ENCODE measurements at regions not wholly inside any gene's neighbourhood (a gene's known extent, or its start where the extent isn't known, plus 50 kb on each side); places are given as distances from the start of the nearest gene placed in this dataset.
"Not testable (repeated sequence)": the region's sequence is repeated elsewhere in the genome, so short reads cannot be mapped to it uniquely, and the experiment has no call there.

- no peak for DNase-seq
- ATAC-seq, result no peak
These were observed 765.2 kb downstream of the SLITRK1 start for GRCh38 chr13:83117046-83117445.

DNA sequence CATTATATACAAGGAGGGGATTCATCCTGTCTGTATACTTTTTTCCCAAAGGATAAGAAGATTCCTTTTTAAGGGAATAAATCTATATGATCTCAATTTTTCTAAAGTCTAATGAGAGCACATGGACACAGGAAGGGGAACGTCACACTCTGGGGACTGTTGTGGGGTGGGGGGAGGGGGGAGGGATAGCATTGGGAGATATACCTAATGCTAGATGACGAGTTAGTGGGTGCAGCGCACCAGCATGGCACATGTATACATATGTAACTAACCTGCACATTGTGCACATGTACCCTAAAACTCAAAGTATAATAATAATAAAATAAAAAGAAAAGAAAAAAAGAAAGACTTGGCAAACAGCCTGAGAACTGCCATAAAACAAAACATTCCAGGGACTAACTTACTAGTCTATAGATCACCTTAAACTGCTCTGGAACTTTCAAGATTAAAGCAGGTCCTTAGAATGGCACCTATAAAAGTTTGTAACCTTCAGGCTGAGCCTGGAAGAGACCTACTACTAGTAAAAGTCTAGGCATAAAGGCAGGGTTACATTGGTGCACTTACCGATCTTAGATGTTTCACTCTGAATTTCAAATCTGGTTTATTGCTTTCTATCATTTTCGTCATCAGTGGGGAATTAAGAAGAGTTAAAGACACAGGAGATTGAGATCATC lies 780.6 kb downstream of the SLITRK1 start:
- ATAC-seq, DNase-seq: not testable (repeated sequence)

DNA sequence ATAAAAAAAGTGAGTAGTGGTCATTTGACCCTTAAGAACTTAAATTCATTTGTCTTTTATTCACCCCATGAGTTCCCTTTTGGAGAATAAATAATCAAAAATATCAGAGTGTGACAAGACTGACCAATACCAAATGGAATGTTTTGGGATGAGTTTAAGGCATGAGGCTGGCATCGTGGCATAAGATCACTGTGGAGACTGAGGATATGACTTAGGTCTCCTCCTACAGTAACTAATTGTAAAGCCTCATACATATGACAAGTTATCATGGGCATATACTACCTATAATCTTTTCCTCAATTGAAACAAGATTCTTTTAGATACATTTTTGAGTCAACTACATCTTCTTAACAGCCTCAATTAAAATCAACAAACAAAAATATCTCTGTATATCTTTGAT lies 782.0 kb downstream of the SLITRK1 start:
- no peak for DNase-seq
- ATAC-seq, result no peak

DNA sequence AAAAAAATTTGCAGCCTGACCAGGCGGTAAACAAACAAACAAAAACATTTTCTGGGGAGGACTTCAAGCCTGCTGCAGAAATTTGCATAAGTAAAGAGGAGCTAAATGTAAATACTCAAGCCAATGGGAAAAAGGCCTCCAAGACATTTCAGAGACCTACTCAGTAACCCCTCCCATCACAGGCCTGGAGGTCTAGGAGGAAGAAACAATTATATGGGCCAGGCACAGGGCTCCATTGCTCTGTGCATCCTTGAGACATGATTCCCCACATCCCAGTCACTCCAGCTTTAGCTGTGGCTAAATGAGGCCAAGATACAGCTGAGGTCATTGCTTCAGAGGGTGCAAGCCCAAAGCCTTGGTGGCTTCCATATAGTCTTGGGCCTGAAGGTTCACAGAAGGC lies 793.4 kb downstream of the SLITRK1 start:
- no peak for DNase-seq
- ATAC-seq, result no peak

GRCh38 chr13:83086948-83087347 lies 795.3 kb downstream of the SLITRK1 start:
- DNase-seq, result no peak
- ATAC-seq, result no peak

GRCh38 chr13:83086088-83086487 lies 796.2 kb downstream of the SLITRK1 start:
- no peak for ATAC-seq
- no peak for DNase-seq

- DNase-seq, result no peak
- no peak for ATAC-seq
These were observed 796.9 kb downstream of the SLITRK1 start for GRCh38 chr13:83085186-83085900.

DNA sequence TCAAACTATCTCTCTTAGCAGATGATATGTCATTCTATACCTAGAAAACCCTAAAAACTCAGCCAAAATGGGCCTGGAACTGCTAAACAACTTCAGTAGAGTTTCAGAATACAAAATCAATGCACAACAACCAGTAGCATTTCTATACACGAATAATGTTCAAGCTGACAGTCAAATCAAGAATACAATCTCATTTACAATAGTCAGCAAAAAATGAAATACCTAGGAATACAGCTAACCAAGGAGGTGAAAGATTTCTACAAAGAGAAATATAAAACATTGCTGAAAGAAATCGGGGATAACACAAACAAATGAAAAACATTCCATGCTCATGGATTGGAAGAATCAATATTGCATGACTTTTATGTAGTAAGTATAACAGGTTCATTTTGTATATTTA lies 804.8 kb downstream of the SLITRK1 start:
- no peak for ATAC-seq
- no peak for DNase-seq

GRCh38 chr13:83073930-83074329 lies 808.3 kb downstream of the SLITRK1 start:
- not testable (repeated sequence) for DNase-seq, ATAC-seq

DNA sequence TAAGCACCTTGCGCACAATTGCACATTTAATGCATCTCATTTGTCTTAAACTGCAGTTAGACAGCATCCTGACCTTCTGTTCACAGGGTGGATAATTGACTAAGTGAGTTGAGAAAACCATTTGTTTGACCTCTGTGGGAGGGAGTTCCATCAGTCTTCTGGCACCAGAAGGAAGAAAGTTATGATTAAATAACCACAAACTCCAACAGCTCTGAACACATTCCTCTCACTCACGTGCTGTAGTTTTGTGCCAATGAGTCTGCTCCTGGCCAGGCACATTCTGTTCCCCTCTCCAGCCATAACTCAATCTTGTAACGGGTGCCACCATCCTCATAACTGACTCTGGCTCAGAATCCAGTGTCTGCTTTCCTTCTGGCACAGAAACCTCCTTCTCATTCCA lies 817.2 kb downstream of the SLITRK1 start:
- ATAC-seq, result no peak
- DNase-seq, result no peak

GRCh38 chr13:83057119-83057518 lies 825.2 kb downstream of the SLITRK1 start:
- DNase-seq (no peak), ATAC-seq (no peak)

DNA sequence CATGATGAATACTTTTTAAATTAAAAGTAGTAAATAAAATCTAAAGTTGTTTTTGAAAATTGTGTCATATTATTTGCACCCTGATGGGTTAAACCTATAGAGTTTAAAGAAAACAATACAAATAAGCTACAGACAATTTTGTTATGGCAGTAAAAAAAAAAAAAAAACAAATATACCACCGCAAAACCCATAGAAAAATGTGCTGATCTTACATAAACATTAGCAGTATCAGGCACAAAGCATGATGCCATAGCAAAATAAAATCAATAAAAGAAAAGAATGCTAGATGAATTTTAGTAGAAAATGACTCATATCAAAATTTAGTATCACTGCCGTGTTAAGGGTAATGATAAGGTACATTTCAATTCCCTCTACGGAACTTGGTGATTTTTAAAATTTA lies 826.0 kb downstream of the SLITRK1 start:
- DNase-seq, result no peak
- ATAC-seq, result no peak

DNA sequence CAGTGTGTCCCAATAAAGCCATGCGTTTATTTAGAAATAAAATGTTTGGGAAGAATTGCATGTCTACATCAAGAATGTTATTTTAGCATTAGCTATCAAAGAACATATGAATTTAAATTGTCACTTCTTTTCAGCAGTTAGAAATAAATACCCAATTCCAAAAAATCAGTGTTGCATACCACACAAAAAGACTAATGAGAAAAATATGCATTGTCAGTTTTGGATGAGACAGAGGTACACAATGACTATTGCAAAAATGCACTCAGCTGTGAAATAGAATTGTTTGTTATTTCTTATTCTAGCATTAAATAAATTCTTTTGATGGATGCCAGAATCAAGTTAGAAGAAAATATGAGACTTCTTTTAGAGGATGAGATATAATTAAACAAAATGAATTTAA lies 833.9 kb downstream of the SLITRK1 start:
- DNase-seq (no peak), ATAC-seq (no peak)

DNA sequence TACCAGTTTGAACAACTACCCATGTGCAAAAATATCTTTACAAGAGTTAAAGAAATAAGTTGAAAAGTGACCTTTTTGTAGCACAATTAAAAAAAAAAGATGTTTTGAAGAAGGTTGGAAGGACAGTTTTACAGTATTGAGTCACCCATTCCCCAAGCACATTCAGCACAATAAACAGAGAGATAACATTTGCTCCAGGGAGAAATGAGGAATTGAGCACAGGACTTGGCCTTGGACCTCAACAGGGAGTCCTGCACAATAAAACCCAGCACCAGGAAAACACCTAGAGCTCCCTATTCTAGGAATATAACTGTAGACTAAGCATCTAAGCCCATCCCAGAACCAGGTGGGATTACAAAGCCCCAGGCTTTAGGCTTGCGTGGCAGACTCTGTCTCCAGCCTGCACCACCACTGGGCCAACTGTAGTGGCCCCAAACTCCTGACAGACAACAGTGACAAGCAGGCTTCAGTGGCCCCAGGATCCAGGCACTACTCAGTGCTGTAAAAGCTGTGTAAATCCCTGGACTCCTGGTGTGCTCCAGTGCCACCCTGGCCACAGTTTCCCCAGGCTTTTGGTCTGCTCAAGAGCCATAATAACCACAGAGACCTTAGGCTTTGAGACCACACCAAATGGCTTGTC lies 857.2 kb downstream of the SLITRK1 start:
- ATAC-seq (no peak), DNase-seq (no peak)

DNA sequence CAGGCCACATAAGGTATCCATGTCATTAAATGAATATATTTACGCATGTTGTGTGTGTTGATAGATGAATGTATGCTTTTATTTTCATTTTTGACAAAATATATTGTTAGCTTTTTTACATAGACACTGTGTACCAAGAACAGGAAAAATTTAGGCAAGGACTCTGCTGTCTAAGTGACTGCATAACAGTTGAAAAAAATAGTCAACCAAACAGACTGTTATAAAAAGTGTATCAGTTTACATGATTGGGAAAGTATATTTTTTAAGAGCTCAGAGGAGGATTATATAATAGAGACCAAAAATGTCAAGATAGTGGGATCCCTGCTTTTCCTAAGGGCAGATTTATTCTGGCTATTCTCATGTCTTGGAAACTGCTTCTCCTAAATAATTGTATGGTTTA lies 858.0 kb downstream of the SLITRK1 start:
- no peak for DNase-seq
- no peak for ATAC-seq

DNA sequence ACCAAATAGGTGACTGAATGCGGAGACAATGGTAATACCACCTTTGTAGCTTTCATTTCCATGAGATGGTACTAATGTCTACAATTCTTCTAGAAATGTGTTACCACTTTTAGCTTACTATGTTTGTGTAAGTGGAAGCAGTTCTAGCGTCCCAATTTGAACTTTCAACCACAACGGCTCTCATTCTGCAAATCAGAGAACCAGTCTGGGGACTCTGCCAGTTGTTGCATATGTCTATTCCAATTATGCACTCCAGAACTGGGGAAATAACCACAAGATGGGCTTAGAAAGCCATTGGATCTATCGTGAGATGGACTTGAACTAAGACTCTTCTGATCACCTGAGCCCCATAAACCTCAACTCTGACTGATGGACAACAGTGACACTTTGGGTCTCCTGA lies 862.3 kb downstream of the SLITRK1 start:
- ATAC-seq, result no peak
- DNase-seq, result no peak

DNA sequence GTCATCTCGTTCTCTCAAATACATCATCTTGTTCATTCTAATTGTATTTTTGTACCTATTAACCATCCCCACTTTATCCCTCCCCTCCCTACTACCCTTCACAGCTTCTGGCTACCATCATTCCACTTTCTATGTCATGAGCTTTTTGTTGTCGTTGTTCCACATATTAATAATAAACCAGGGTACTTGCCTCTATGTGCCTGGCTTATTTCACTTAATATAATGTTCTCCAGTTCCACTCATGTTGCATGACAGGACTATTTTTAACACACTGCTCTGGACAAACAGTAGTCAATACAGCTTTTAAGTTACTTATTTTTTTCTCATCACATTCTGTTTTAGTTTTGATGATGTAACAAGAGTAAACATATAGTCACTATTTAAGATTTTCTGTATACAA lies 872.3 kb downstream of the SLITRK1 start:
- ATAC-seq (no peak), DNase-seq (no peak)

GRCh38 chr13:83008212-83008929 lies 873.9 kb downstream of the SLITRK1 start:
- DNase-seq, result no peak
- no peak for ATAC-seq

DNA sequence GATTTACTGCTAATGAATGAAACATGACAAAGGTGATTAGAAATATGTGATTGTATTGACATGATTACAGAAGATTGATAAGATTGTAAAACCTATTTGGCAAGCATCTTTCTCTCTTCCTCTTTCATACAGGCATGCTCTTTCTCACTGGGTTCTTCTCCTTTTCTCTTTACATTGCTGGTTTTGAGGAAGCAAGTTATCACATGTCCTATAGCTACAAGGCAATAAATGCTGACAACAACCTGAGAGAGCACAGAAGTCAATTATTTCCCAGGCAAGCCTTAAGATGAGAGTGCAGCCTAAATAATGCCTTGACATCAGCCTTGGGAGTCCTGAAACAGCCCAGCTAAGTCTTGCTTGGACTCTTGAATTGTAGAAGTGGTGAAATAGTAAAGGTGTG lies 875.0 kb downstream of the SLITRK1 start:
- DNase-seq (no peak), ATAC-seq (no peak)

GRCh38 chr13:83003185-83003584 lies 879.1 kb downstream of the SLITRK1 start:
- DNase-seq (no peak), ATAC-seq (no peak)

DNA sequence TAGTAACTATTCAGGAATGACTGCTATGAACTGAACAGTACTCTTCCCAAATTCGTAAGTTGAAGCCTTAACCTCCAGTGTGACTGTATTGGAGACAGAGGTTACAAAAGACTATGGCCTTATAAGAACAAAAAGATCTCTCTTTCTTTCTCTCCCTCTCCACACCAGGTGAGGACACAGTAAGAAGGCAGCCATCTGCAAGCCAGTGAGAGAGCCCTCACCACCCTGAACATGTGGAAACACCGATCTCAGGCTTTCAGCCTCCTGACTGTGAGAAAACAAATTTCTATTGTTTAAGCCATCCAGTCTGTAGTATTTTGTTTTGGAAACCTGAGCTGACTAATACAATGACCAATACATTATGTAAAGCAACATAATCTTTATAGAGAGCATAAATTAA lies 888.9 kb downstream of the SLITRK1 start:
- ATAC-seq (no peak), DNase-seq (no peak)

DNA sequence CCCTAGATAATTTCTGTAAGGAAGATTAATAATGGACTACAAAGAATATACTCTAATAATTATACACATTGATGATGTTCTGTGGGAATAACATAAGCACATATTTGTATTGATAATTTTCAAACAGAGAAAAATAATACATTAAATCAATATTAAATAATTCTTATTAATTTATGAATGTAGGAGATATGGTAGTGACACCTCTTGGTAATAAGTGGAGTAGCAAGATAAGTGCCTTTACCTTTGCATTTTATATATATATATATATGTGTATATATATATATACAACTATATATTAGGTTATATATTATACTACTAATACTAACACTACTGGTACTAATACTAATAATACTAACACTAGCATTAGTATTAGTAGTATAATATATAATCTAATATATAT lies 905.8 kb downstream of the SLITRK1 start:
- no peak for DNase-seq
- ATAC-seq, result no peak
